Esophagus (tissue), 2 donors: ENCODE measurements at regions not wholly inside any gene's neighbourhood (a gene's known extent, or its start where the extent isn't known, plus 50 kb on each side); places are given as distances from the start of the nearest gene placed in this dataset.

ENCODE experiments used
- H3K27ac ChIP-seq, 2 donors: one replicate each; pipeline ENCODE4 v1.5.1; 2013; ENCODE audit warnings: low read depth in 2 of 2, mild to moderate bottlenecking in 2 of 2, inconsistent platforms in 1 of 2, low read length in 1 of 2, moderate library complexity in 1 of 2
- H3K27me3 ChIP-seq, 2 donors: one replicate each; pipeline ENCODE4 v1.6.1; 2013; ENCODE audit warnings: low read length in 2 of 2, control low read depth in 1 of 2, mild to moderate bottlenecking in 1 of 2; ENCODE audit not compliant: insufficient read depth in 2 of 2, control insufficient read depth in 1 of 2
- H3K36me3 ChIP-seq, 2 donors: one replicate each; pipeline ENCODE4 v1.6.1; 2013; ENCODE audit warnings: low read length in 1 of 2; ENCODE audit not compliant: control insufficient read depth in 2 of 2, insufficient read depth in 2 of 2
- H3K4me1 ChIP-seq, 2 donors: one replicate each; pipeline ENCODE4 v1.6.1; 2013; ENCODE audit warnings: low read length in 1 of 2; ENCODE audit not compliant: control insufficient read depth in 2 of 2, insufficient read depth in 2 of 2
- H3K4me3 ChIP-seq, 2 donors: one replicate each; pipeline ENCODE4 v1.5.1; 2013; ENCODE audit warnings: low read length in 2 of 2, mild to moderate bottlenecking in 2 of 2, low read depth in 1 of 2, moderate library complexity in 1 of 2
- H3K9me3 ChIP-seq, 2 donors: one replicate each; pipeline ENCODE4 v1.6.1; 2013; ENCODE audit warnings: mild to moderate bottlenecking in 2 of 2, low read depth in 1 of 2, low read length in 1 of 2, moderate library complexity in 1 of 2; ENCODE audit not compliant: control insufficient read depth in 2 of 2, insufficient read depth in 1 of 2
- WGBS, 2 donors: extraction: QIAGEN DNeasy Blood & Tissue Kit; methylation state at CpG; one replicate each; pipeline ENCODE4 v1.1.7; 2013; 5-methylcytosine and 5-hydroxymethylcytosine counted together
- donor health status: healthy with polysubstance abuse.
- donor health status: Bipolar disorder and iron deficiency.

- 87 to 92% methylated on average over 6 of the region's 6 CpGs for WGBS, 2 donors
- H3K36me3 ChIP-seq, result no peaks in the 10 kb centered on the region
- peaks cover 8 to 18% of the 10 kb centered on the region in 2 donors for H3K4me1 ChIP-seq
- peaks cover 0 to 4% of the 10 kb centered on the region in 2 donors for H3K9me3 ChIP-seq
- no peak overlapping the region for H3K4me3 ChIP-seq
- no peak overlapping the region for H3K27ac ChIP-seq
- H3K27me3 ChIP-seq, result no peaks in the 10 kb centered on the region
These were observed 104.8 kb downstream of the EBNA1BP2 start for GRCh38 chr1:43067233-43067745.

DNA sequence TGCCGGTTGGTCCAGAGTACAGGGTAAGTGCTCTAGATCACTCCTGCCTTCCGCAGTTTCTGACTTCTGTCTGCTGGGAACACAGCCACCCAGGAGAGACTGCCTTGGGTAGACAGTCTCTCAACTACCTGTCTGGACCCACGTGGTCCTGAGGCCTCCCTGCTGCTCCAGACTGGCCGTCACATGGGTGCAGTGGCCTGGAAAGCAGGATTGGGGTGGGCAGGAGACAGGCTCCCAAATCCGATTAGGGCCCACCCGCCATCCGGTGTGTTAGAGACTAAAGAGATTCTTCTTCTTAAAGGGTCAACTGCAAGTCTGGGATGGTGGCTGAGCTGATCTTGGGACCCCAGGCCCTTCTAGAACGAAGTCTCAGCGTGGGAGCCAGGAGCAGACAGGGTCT is 105.5 kb downstream of the EBNA1BP2 start:
- H3K27me3 ChIP-seq, result no peaks in the 10 kb centered on the region
- WGBS, 2 donors, result 88 to 89% methylated on average over 9 of the region's 9 CpGs
- no peak overlapping the region for H3K27ac ChIP-seq
- no peaks in the 10 kb centered on the region for H3K36me3 ChIP-seq
- peaks cover 0 to 4% of the 10 kb centered on the region in 2 donors for H3K9me3 ChIP-seq
- no peak overlapping the region for H3K4me3 ChIP-seq
- H3K4me1 ChIP-seq, result peaks cover 8 to 18% of the 10 kb centered on the region in 2 donors

DNA sequence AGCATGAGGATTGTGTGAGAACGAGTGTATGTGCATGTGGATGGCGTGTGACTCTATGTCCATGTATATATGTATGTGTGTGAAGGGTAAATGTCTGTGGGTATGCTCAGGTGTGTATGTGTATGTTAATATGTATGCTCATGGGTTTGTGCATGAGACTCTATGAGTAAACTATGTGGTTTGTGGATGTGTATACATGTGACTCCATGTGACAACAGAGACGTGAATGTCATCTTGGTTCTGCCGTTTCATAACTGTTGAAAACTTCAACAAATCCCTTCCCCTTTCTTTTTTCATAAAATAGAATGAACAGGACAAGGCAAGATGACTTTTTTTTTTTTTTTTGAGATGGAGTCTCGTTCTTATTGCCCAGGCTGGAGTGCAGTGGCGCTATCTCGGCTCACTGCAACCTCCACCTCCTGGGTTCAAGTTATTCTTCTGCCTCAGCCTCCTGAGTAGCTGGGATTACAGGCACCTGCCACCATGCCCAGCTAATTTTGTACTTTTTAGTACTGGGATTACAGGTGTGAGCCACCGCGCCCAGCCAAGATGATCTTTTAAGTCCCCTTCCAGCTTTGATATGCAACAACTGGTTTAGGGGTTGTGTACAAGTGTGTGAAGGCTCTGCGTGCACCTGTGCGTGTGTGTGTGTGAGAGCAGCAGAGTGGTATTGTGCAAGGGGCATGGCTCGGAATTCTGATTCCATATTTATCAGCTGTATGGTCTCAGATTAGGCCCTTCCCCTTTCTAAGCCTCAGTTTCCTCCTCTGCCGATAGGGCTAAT is 106.3 kb downstream of the EBNA1BP2 start:
- Histone ChIP-seq H3K9me3 (peaks cover 0 to 4% of the 10 kb centered on the region in 2 donors), H3K4me3 (no peak overlapping the region), H3K27me3 (no peaks in the 10 kb centered on the region), H3K4me1 (peaks cover 8 to 16% of the 10 kb centered on the region in 2 donors), H3K36me3 (no peaks in the 10 kb centered on the region), H3K27ac (peak overlapping the region in 1 of 2 donors; percentile 42)
- 68% methylated on average over 13 of the region's 13 CpGs for WGBS, 2 donors

DNA sequence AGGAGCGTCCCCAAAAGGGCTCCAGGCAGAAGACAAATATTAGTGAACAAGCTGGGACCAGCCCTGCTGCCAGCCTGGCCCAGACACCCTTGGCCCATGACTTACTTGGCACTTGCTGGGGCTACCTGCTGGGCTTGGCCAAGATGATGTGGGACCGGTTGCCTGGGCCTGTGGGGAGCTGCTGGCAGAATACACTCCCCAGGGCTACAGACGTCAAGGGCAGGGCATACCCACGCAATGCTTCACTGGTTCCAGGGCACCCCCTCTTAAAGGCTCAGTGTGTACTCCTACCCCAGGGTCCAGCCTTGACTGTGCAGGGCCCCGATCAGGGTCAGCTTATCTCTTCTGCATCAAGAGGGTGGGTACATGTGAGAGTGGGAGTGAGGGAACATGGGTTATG is 106.5 kb upstream of the SLC2A1 start:
- Histone ChIP-seq H3K27ac (peak overlapping the region; percentile 6 to 42), H3K4me3 (no peak overlapping the region), H3K4me1 (peaks cover 8 to 16% of the 10 kb centered on the region in 2 donors), H3K9me3 (peaks cover 0 to 4% of the 10 kb centered on the region in 2 donors), H3K27me3 (no peaks in the 10 kb centered on the region), H3K36me3 (no peaks in the 10 kb centered on the region)
- WGBS, 2 donors, result 49 to 57% methylated on average over 5 of the region's 5 CpGs

GRCh38 chr1:43063394-43064219 is 104.9 kb upstream of the SLC2A1 start:
- Histone ChIP-seq H3K9me3 (no peaks in the 10 kb centered on the region), H3K4me1 (peaks cover 0 to 10% of the 10 kb centered on the region in 2 donors), H3K4me3 (no peak overlapping the region), H3K36me3 (no peaks in the 10 kb centered on the region), H3K27ac (no peak overlapping the region), H3K27me3 (no peaks in the 10 kb centered on the region)
- WGBS, 2 donors, result 86 to 94% methylated on average over 10 of the region's 10 CpGs

GRCh38 chr1:43062527-43063095 is 103.9 kb upstream of the SLC2A1 start:
- Histone ChIP-seq H3K27ac (no peak overlapping the region), H3K36me3 (no peaks in the 10 kb centered on the region), H3K27me3 (no peaks in the 10 kb centered on the region), H3K9me3 (no peaks in the 10 kb centered on the region), H3K4me3 (no peak overlapping the region), H3K4me1 (peaks cover 0 to 18% of the 10 kb centered on the region in 2 donors)
- 91 to 93% methylated on average over 12 of the region's 12 CpGs for WGBS, 2 donors

DNA sequence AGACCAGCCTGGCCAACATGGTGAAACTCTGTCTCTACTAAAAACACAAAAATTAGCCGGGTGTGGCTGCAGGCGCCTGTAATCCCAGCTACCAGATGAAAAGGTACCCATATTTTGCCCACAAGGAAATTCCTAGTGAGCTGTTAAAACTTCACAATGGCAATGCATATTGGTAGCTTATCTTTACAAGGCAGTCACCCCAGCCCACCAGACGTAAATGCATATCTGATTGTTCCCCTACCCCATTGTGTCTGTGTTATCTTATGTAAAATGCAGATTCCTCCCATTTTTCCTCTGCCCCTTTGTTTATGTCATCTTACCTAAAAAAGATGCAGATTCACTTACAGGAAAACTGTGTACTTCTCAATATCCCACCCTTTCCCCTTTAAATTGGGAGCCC is 103.1 kb upstream of the SLC2A1 start:
- H3K9me3 ChIP-seq, result no peaks in the 10 kb centered on the region
- peaks cover 0 to 21% of the 10 kb centered on the region in 2 donors for H3K4me1 ChIP-seq
- no peaks in the 10 kb centered on the region for H3K36me3 ChIP-seq
- WGBS, 2 donors, result 74 to 76% methylated on average over 3 of the region's 3 CpGs
- H3K4me3 ChIP-seq, result no peak overlapping the region
- no peak overlapping the region for H3K27ac ChIP-seq
- H3K27me3 ChIP-seq, result no peaks in the 10 kb centered on the region

DNA sequence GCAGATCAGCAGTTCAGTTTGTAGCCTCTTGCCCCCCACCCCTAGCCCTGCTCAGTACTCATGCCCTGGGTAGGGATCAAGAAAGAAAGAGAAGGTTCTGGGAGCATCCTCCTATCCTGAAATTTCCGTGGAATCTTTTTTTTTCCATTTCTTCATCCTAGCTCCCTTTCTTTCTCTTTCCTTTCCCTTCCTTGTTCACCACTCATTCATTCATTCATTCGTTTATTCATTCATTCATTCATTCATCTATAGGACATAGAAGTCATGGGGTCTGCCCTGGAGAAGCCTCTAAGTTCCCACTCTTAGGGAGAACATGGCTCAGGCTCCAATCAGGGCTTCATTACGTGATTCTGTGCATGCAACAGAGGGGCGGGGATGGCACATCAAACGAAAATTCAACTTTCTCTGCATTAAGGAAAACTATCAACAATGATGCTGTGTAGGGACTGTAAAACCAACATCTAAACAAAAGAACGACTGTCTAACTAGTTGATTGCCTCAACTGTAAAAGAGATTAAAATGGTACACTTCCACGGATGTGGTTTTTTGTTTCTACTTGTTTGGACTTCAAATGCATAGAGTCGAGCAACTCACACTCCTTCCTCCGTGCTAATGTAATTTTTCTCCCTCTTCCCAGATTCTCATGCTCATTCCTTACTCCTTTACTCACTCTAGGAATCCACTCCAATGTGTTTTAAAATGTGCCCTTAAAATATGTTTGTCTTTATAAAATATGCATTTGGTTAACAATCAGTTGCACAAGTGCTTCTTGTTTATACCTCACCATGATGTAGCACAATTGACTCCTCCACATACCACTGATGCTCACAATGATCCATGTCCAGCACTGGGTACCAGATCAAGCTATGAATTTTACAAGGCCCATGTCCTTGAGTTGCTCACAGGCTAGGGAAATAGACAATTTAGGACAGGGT is 101.2 kb upstream of the SLC2A1 start:
- H3K27ac ChIP-seq, result no peak overlapping the region
- H3K36me3 ChIP-seq, result no peaks in the 10 kb centered on the region

More for the DNA sequence above, 101.2 kb upstream of the SLC2A1 start:
- H3K4me1 ChIP-seq, result peaks cover 0 to 22% of the 10 kb centered on the region in 2 donors
- no peak overlapping the region for H3K4me3 ChIP-seq
- H3K27me3 ChIP-seq, result no peaks in the 10 kb centered on the region
- WGBS, 2 donors, result 75 to 77% methylated on average over 9 of the region's 9 CpGs
- H3K9me3 ChIP-seq, result no peaks in the 10 kb centered on the region
